Endothelial cell (in vitro differentiated cells): ENCODE measurements at regions not wholly inside any gene's neighbourhood (a gene's known extent, or its start where the extent isn't known, plus 50 kb on each side); places are given as distances from the start of the nearest gene placed in this dataset.

Experiments used
- DNase-seq: peaks from one replicate; pipeline ENCODE4 v3.0.0; 2021; ENCODE audit warnings: low spot score
- H3K27ac Mint-ChIP-seq: one replicate; pipeline ENCODE4 v1.8.0; 2021; ENCODE audit warnings: mixed read lengths, inconsistent platforms; ENCODE audit not compliant: unreplicated experiment
- H3K27me3 Mint-ChIP-seq: one replicate; pipeline ENCODE4 v1.8.0; 2021; ENCODE audit warnings: mild to moderate bottlenecking, moderate library complexity, mixed read lengths, inconsistent platforms; ENCODE audit not compliant: unreplicated experiment
- H3K36me3 Mint-ChIP-seq: one replicate; pipeline ENCODE4 v1.8.0; 2021; ENCODE audit warnings: mild to moderate bottlenecking, low read depth, mixed read lengths, inconsistent platforms; ENCODE audit not compliant: unreplicated experiment
- H3K4me1 Mint-ChIP-seq: one replicate; pipeline ENCODE4 v1.8.0; 2021; ENCODE audit warnings: mild to moderate bottlenecking, mixed read lengths, inconsistent platforms; ENCODE audit not compliant: unreplicated experiment
- H3K4me3 Mint-ChIP-seq: one replicate; pipeline ENCODE4 v1.8.0; 2021; ENCODE audit warnings: mild to moderate bottlenecking, mixed read lengths, inconsistent platforms; ENCODE audit not compliant: unreplicated experiment
- H3K9me3 Mint-ChIP-seq: one replicate; pipeline ENCODE4 v1.8.0; 2021; ENCODE audit warnings: mixed read lengths, inconsistent platforms; ENCODE audit not compliant: unreplicated experiment
- TF ChIP-seq, protein P1 (sequence below): fragments of 200-600 bp; sonication (generic); IDR thresholded peaks from one replicate; pipeline ENCODE4 v1.5.0; 2021; ENCODE audit warnings: antibody characterized with exemption; ENCODE audit not compliant: unreplicated experiment

DNA sequence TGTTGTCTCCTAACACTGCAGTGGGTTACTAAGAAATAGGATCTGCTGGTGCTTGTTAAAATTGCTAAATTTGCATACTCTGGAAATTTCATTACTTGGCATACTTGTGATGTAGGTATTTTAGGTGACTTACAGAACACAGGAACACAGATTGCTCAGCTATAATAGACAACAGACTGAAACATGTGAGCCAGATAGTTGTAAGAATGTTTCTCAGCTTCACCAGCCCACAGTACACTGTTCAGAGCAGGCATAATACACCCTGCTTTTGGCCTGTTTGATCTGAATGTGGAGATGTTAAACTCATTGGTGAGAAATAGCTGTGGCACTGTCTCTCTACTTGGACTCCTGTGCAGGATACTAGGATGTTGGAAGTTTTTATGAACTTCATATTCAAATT, 275.7 kb downstream of the CSNK1G3 start:
- H3K36me3 Mint-ChIP-seq, result peaks cover 6% of the 10 kb centered on the region
- DNase-seq, result no peak
- H3K9me3 Mint-ChIP-seq, result peaks cover 6% of the 10 kb centered on the region
- no peaks in the 10 kb centered on the region for H3K27me3 Mint-ChIP-seq
- no peaks in the 10 kb centered on the region for H3K4me1 Mint-ChIP-seq
- H3K4me3 Mint-ChIP-seq, result no peak overlapping the region
- no peak overlapping the region for H3K27ac Mint-ChIP-seq
- TF ChIP-seq, protein P1, sequence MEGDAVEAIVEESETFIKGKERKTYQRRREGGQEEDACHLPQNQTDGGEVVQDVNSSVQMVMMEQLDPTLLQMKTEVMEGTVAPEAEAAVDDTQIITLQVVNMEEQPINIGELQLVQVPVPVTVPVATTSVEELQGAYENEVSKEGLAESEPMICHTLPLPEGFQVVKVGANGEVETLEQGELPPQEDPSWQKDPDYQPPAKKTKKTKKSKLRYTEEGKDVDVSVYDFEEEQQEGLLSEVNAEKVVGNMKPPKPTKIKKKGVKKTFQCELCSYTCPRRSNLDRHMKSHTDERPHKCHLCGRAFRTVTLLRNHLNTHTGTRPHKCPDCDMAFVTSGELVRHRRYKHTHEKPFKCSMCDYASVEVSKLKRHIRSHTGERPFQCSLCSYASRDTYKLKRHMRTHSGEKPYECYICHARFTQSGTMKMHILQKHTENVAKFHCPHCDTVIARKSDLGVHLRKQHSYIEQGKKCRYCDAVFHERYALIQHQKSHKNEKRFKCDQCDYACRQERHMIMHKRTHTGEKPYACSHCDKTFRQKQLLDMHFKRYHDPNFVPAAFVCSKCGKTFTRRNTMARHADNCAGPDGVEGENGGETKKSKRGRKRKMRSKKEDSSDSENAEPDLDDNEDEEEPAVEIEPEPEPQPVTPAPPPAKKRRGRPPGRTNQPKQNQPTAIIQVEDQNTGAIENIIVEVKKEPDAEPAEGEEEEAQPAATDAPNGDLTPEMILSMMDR, result no peak

- DNase-seq, result no peak
- H3K9me3 Mint-ChIP-seq, result peaks cover 6% of the 10 kb centered on the region
- no peak overlapping the region for H3K4me3 Mint-ChIP-seq
- TF ChIP-seq, protein P1, result no peak
- no peak overlapping the region for H3K27ac Mint-ChIP-seq
- H3K36me3 Mint-ChIP-seq, result peaks cover 6% of the 10 kb centered on the region
- H3K4me1 Mint-ChIP-seq, result no peaks in the 10 kb centered on the region
- H3K27me3 Mint-ChIP-seq, result no peaks in the 10 kb centered on the region
Measured at GRCh38 chr5:123787136-123787535, 275.2 kb downstream of the CSNK1G3 start.

DNA sequence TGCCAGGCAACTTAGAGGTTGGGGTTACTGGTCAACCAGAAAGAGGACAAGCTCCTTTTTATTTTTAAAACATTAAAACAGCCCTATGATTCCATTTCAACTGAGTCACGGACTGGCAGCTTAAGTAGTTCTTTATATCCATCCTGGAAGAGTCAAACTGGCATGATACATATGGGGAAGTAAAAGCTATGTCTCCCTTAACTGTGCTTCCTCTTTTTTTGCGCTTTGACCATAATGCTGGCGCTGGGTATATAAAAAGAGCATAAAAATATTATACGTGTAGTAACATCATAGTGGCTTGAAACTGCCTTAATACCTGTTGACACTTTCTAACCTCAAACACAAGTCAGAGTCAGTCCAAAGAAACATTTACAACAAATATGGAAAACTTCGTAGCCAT, 274.4 kb downstream of the CSNK1G3 start:
- Mint-ChIP-seq H3K27ac (no peak overlapping the region), H3K27me3 (no peaks in the 10 kb centered on the region), H3K9me3 (peaks cover 6% of the 10 kb centered on the region), H3K36me3 (peaks cover 6% of the 10 kb centered on the region), H3K4me3 (no peak overlapping the region), H3K4me1 (no peaks in the 10 kb centered on the region)
- DNase-seq, result no peak
- TF ChIP-seq, protein P1, result no peak

DNA sequence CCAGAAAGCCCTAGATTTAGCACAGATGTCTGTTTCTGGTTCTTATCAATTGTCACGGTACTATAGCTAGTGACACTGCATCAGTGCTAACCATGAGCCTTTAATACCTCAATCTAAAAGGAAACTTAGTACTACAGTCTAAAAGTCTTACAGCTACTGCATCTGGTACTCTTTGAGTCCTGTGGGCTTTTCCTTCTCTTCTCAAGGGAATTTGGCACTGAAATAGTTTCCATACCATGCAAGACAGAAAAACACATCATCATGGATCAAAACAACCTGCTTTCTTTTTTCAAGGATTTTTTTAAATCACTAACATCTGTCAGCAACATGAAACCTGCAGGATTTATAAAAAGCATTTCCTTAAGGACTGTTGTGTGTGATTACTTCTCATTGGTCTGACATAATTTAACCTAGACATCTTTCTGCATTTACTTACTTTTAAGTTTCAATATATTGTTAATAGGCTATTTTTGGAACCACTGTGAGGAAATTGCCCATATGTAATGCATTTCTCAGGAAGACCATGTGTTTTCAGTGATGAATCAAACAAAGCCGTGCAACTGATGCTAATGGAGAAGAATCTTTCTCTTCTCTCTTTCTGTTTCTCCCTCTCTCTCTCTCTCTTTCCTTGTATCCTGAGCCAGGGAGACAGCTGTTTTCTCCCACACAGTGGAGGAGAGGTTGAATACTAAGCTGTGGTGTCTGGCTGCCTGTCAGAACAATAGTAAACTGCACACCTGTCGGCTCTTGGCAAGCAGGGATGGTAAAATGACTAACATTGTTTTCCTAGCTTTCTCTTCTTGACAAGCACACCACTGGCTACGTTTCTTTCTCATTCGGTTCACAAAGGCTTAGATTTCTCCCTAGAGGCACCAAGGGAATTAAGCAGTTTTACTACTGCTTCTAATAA, 273.4 kb downstream of the CSNK1G3 start:
- Mint-ChIP-seq H3K27ac (no peak overlapping the region), H3K4me3 (no peak overlapping the region), H3K9me3 (peaks cover 6% of the 10 kb centered on the region), H3K36me3 (peaks cover 6% of the 10 kb centered on the region), H3K27me3 (no peaks in the 10 kb centered on the region), H3K4me1 (no peaks in the 10 kb centered on the region)
- TF ChIP-seq, protein P1, result no peak
- DNase-seq, result no peak

- no peaks in the 10 kb centered on the region for H3K9me3 Mint-ChIP-seq
- no peaks in the 10 kb centered on the region for H3K4me1 Mint-ChIP-seq
- no peak for DNase-seq
- TF ChIP-seq, protein P1, result no peak
- no peaks in the 10 kb centered on the region for H3K27me3 Mint-ChIP-seq
- no peaks in the 10 kb centered on the region for H3K36me3 Mint-ChIP-seq
- H3K4me3 Mint-ChIP-seq, result no peak overlapping the region
- H3K27ac Mint-ChIP-seq, result no peak overlapping the region
Measured at GRCh38 chr5:123783421-123783820, 271.4 kb downstream of the CSNK1G3 start.
